Retinal pigment epithelial cell (primary cell): ENCODE measurements at regions not wholly inside any gene's neighbourhood (a gene's known extent, or its start where the extent isn't known, plus 50 kb on each side); places are given as distances from the start of the nearest gene placed in this dataset.
"Not testable (repeated sequence)": the region's sequence is repeated elsewhere in the genome, so short reads cannot be mapped to it uniquely, and the experiment has no call there.

Experiments used
- DNase-seq: peaks from one replicate; pipeline ENCODE4 v3.0.0-alpha.2; 2010; ENCODE audit warnings: low read depth
- H3K4me3 ChIP-seq: 2 replicates; pipeline ENCODE4 v1.5.1; 2011; ENCODE audit warnings: mild to moderate bottlenecking, low read length, control low read depth, moderate library complexity
- TF ChIP-seq, protein P1 (sequence below): conservative IDR thresholded peaks from 2 replicates; pipeline ENCODE4 v1.5.1; 2011; ENCODE audit warnings: low read depth, low read length, control low read depth, inconsistent platforms

DNA sequence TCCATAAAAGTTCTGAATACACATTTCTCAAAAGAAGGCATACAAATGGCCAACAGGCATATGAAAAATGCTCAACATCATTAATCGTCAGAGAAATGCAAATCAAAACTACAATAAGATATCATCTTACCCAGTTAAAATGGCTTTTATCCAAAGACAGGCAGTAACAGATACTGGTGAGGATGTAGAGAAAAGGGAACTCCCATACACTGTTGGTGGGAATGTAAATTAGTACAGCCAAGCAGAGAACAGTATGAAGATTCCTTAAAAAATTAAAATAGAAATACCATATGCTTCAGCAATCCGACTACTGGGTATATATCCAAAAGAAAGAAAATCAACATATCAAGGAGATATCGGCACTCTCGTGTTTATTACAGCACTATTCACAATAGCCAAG is 1312.5 kb downstream of the DSC3 start:
- no peak for DNase-seq
- no peak overlapping the region for H3K4me3 ChIP-seq
- TF ChIP-seq, protein P1, sequence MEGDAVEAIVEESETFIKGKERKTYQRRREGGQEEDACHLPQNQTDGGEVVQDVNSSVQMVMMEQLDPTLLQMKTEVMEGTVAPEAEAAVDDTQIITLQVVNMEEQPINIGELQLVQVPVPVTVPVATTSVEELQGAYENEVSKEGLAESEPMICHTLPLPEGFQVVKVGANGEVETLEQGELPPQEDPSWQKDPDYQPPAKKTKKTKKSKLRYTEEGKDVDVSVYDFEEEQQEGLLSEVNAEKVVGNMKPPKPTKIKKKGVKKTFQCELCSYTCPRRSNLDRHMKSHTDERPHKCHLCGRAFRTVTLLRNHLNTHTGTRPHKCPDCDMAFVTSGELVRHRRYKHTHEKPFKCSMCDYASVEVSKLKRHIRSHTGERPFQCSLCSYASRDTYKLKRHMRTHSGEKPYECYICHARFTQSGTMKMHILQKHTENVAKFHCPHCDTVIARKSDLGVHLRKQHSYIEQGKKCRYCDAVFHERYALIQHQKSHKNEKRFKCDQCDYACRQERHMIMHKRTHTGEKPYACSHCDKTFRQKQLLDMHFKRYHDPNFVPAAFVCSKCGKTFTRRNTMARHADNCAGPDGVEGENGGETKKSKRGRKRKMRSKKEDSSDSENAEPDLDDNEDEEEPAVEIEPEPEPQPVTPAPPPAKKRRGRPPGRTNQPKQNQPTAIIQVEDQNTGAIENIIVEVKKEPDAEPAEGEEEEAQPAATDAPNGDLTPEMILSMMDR, result no peak

DNA sequence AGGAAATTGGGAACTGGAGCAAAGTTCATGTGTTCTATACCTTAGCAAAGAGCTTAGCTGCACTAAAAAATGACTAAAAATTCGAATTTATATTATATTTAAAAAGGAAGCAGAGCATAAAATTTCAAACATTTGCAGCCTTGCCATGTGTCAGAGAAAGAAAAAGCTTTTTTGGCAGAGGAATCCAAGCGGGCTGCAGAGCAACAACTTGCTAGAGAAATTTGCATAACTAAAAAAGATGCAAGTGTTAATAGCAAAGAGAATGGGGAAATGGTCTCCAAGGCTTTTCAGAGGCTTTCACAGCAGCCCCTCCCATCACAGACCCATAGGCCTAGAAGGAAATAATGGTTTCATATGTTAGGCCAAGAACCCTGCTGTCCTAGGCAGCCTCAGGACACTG is 1315.9 kb downstream of the DSC3 start:
- TF ChIP-seq, protein P1, result no peak
- H3K4me3 ChIP-seq, result no peak overlapping the region
- DNase-seq, result no peak

DNA sequence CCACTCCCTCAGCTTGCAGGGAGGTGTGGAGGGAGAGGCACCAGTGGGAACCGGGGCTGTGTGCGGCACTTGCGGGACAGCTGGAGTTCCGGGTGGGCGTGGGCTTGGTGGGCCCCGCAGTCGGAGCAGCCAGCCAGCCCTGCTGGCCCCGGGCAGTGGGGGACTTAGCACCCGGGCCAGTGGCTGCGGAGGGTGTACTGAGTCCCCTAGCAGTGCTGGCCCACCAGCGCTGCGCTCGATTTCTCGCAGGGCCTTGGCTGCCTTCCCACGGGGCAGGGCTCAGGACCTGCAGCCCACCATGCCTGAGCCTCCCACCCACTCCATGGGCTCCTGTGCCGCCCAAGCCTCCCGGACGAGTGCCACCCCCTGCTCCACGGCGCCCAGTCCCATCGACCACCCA is 1319.1 kb downstream of the DSC3 start:
- not testable (repeated sequence) for H3K4me3 ChIP-seq, DNase-seq

DNA sequence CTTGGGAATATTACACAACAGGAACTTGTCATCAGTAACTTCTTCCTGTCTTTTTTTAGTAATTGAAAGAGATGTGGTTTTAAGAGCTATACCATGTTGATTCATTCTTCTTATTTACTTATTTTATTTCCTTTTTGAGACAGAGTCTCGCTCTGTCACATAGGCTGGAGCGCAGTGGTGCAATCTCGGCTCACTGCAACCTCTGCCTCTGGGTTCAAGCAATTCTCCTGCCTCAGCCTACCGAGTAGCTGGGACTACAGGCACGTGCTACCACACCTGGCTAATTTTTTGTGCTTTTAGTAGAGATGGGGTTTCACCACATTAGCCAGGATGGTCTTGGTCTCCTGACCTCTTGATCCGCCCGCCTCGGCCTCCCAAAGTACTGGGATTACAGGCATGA is 1326.6 kb downstream of the DSC3 start:
- DNase-seq, H3K4me3 ChIP-seq: not testable (repeated sequence)

DNA sequence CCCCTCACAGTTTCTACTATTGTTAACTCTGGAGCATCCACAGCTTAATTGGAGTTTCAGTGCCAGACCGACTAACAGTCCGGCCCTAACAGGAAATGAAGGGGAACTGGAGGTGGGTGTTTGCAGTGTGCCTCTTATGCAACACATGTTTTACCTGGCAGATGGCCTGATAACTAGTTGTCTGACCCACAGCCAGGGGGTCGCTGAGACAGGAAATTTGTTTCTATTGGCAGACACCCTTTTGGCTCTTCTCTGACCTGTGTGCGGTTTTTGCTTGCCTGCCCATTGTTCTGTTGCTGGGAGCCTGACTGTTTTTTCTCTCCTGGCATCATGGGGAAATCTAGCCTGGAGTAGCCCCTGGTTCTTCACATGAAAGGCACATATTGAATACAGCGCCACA is 1329.8 kb downstream of the DSC3 start:
- H3K4me3 ChIP-seq, result no peak overlapping the region
- no peak for DNase-seq
- TF ChIP-seq, protein P1, result no peak

DNA sequence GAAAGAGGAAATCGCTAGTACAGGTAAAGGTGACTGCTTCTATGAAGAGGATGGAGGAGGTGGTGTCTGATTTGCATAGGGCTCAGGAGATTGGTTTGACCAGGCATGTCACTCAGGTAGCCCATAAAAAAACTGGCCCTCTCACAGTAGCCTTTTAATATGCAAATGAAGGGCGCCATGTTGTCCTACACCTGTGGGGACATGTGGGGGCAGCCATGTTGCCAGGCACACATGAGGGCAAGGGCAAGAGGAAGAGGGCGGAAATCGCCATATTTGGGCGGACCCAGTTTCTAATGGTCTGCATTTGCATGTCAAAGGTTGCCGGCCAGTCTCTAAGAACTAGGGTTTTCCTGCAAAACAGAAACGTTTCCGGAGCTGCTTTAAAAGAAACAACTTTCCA is 1330.6 kb downstream of the DSC3 start:
- DNase-seq, result no peak
- no peak overlapping the region for H3K4me3 ChIP-seq
- TF ChIP-seq, protein P1, result no peak

DNA sequence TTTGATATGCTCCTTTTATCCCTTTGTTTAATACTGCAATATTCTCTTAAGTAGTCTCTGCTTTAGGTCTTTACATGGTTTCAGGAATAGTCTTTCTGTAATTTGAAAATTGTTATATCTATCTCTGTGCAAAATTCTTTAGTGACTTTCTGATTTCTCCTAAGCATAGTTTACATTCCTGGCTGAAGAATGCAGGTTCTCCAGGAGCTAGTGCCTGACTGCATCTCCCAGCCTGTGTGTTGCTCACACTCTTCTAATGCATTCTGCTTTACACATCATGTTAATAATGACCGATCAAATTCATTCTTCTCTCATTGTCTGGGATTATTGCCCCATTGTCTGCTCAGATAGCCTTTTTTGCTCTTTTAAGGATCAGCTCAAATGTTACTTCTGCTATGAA is 1349.2 kb downstream of the DSC3 start:
- no peak for DNase-seq
- TF ChIP-seq, protein P1, result no peak

DNA sequence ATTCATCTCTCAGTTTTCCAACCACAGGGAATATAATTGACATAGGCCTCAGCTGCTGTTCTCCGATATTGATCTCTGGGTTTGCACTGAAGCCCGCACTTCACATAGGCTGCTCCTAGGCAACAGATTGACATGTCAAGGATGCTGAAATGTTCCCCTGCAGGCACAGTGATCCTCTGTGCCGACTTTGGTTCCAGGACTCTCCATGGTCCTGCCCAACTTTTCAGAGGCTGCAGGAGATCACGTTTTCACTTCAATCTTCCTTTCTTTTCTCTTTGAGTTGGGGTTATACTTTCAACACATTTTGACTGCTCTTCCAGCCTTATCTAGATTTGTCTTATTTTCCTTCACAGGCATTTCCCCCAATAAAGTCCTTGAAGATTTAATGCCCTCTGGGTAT is 1361.0 kb downstream of the DSC3 start:
- no peak for DNase-seq
- no peak overlapping the region for H3K4me3 ChIP-seq
- TF ChIP-seq, protein P1, result no peak

More for the DNA sequence above, 1349.2 kb downstream of the DSC3 start:
- no peak overlapping the region for H3K4me3 ChIP-seq
